IPS DF 6.9 (cell line): ENCODE measurements at regions not wholly inside any gene's neighbourhood (a gene's known extent, or its start where the extent isn't known, plus 50 kb on each side); places are given as distances from the start of the nearest gene placed in this dataset.

ENCODE experiments used
- DNase-seq: peaks from one replicate; pipeline ENCODE4 v3.0.0-alpha.2; 2013; ENCODE audit warnings: low read depth, low spot score
- H3K27ac ChIP-seq: one replicate; pipeline ENCODE4 v1.5.1; 2013; ENCODE audit warnings: low read length, control low read depth
- H3K27me3 ChIP-seq: 2 replicates; pipeline ENCODE4 v1.6.1; 2013; ENCODE audit warnings: mild to moderate bottlenecking, low read length; ENCODE audit not compliant: control insufficient read depth, insufficient read depth
- H3K36me3 ChIP-seq: 2 replicates; pipeline ENCODE4 v1.6.1; 2013; ENCODE audit warnings: low read length; ENCODE audit not compliant: control insufficient read depth, insufficient read depth
- H3K4me1 ChIP-seq: 2 replicates; pipeline ENCODE4 v1.6.1; 2013; ENCODE audit warnings: low read length; ENCODE audit not compliant: control insufficient read depth, insufficient read depth
- H3K4me3 ChIP-seq: 2 replicates; pipeline ENCODE4 v1.5.1; 2013; ENCODE audit warnings: mild to moderate bottlenecking, low read length
- H3K9me3 ChIP-seq: 2 replicates; pipeline ENCODE4 v1.6.1; 2013; ENCODE audit warnings: low read length, inconsistent platforms; ENCODE audit not compliant: control insufficient read depth, insufficient read depth
- WGBS: extraction: QIAGEN DNeasy Blood & Tissue Kit; methylation state at CpG from one replicate; pipeline ENCODE4 v1.1.7; 2013; ENCODE audit warnings: mixed read lengths, missing lambda C conversion rate; ENCODE audit not compliant: insufficient read length, insufficient coverage; 5-methylcytosine and 5-hydroxymethylcytosine counted together

- no peak for DNase-seq
- H3K4me1 ChIP-seq: no peaks in the 10 kb centered on the region; the same call in 1 of the 2 replicates
- no CpG with 5 or more reads among the region's 11 CpGs for WGBS
- no peak overlapping the region for H3K4me3 ChIP-seq
- no peaks in the 10 kb centered on the region for H3K27me3 ChIP-seq
- no peak overlapping the region for H3K27ac ChIP-seq
- H3K36me3 ChIP-seq: no peaks in the 10 kb centered on the region
- no peaks in the 10 kb centered on the region for H3K9me3 ChIP-seq
Observed at GRCh38 chr11:70604221-70604620, 205.9 kb downstream of the CTTN start.

GRCh38 chr11:70604630-70605467 lies 206.5 kb downstream of the CTTN start:
- H3K4me1 ChIP-seq: no peaks in the 10 kb centered on the region; the same call in 1 of the 2 replicates
- no peak overlapping the region for H3K4me3 ChIP-seq
- no peaks in the 10 kb centered on the region for H3K36me3 ChIP-seq
- no peak for DNase-seq
- H3K9me3 ChIP-seq: no peaks in the 10 kb centered on the region
- WGBS: no CpG with 5 or more reads among the region's 20 CpGs
- no peaks in the 10 kb centered on the region for H3K27me3 ChIP-seq
- H3K27ac ChIP-seq: no peak overlapping the region

GRCh38 chr11:70605468-70605815 lies 207.1 kb downstream of the CTTN start:
- Histone ChIP-seq H3K27me3 (no peaks in the 10 kb centered on the region), H3K4me3 (no peak overlapping the region), H3K27ac (no peak overlapping the region), H3K36me3 (no peaks in the 10 kb centered on the region), H3K9me3 (no peaks in the 10 kb centered on the region), H3K4me1 (no peaks in the 10 kb centered on the region; the same call in 1 of the 2 replicates)
- no peak for DNase-seq
- WGBS: no CpG with 5 or more reads among the region's 14 CpGs

GRCh38 chr11:70605846-70606245 lies 207.5 kb downstream of the CTTN start:
- H3K27ac ChIP-seq: no peak overlapping the region
- H3K4me1 ChIP-seq: no peaks in the 10 kb centered on the region; the same call in 1 of the 2 replicates
- H3K36me3 ChIP-seq: no peaks in the 10 kb centered on the region
- no peak overlapping the region for H3K4me3 ChIP-seq
- H3K9me3 ChIP-seq: no peaks in the 10 kb centered on the region
- H3K27me3 ChIP-seq: no peaks in the 10 kb centered on the region
- DNase-seq: no peak
- no CpG with 5 or more reads among the region's 5 CpGs for WGBS

GRCh38 chr11:70606248-70606950 lies 208.1 kb downstream of the CTTN start:
- no CpG with 5 or more reads among the region's 12 CpGs for WGBS
- Histone ChIP-seq H3K27me3 (no peaks in the 10 kb centered on the region), H3K36me3 (no peaks in the 10 kb centered on the region), H3K27ac (no peak overlapping the region), H3K4me1 (peaks cover 2% of the 10 kb centered on the region; the same call in 1 of the 2 replicates), H3K4me3 (no peak overlapping the region), H3K9me3 (no peaks in the 10 kb centered on the region)
- no peak for DNase-seq

GRCh38 chr11:70606951-70607330 lies 208.6 kb downstream of the CTTN start:
- WGBS: no CpG with 5 or more reads among the region's 10 CpGs
- Histone ChIP-seq H3K27ac (no peak overlapping the region), H3K4me3 (no peak overlapping the region), H3K9me3 (no peaks in the 10 kb centered on the region), H3K36me3 (no peaks in the 10 kb centered on the region), H3K27me3 (no peaks in the 10 kb centered on the region), H3K4me1 (peaks cover 3% of the 10 kb centered on the region)
- no peak for DNase-seq

- no peak for DNase-seq
Observed at GRCh38 chr11:70607561-70607960, 209.2 kb downstream of the CTTN start.

GRCh38 chr11:70608568-70609470 lies 210.5 kb downstream of the CTTN start:
- no peak overlapping the region for H3K27ac ChIP-seq
- H3K9me3 ChIP-seq: no peaks in the 10 kb centered on the region
- H3K4me3 ChIP-seq: no peak overlapping the region
- WGBS: no CpG with 5 or more reads among the region's 35 CpGs
- H3K27me3 ChIP-seq: no peaks in the 10 kb centered on the region
- no peak for DNase-seq
- peaks cover 6% of the 10 kb centered on the region for H3K4me1 ChIP-seq
- no peaks in the 10 kb centered on the region for H3K36me3 ChIP-seq

More at GRCh38 chr11:70607561-70607960, 209.2 kb downstream of the CTTN start:
- H3K36me3 ChIP-seq: no peaks in the 10 kb centered on the region
- no CpG with 5 or more reads among the region's 6 CpGs for WGBS
- no peak overlapping the region for H3K4me3 ChIP-seq
- H3K27me3 ChIP-seq: no peaks in the 10 kb centered on the region
- H3K9me3 ChIP-seq: no peaks in the 10 kb centered on the region
- peaks cover 6% of the 10 kb centered on the region for H3K4me1 ChIP-seq
- H3K27ac ChIP-seq: no peak overlapping the region

- no peaks in the 10 kb centered on the region for H3K9me3 ChIP-seq
- no peak for DNase-seq
- no peaks in the 10 kb centered on the region for H3K36me3 ChIP-seq
- WGBS: no CpG with 5 or more reads among the region's 22 CpGs
- H3K4me3 ChIP-seq: no peak overlapping the region
- peaks cover 6% of the 10 kb centered on the region for H3K4me1 ChIP-seq
- no peak overlapping the region for H3K27ac ChIP-seq
- no peaks in the 10 kb centered on the region for H3K27me3 ChIP-seq
Observed at GRCh38 chr11:70610566-70611565, 212.5 kb downstream of the CTTN start.
